NOMO-1 (cell line): ENCODE measurements at regions not wholly inside any gene's neighbourhood (a gene's known extent, or its start where the extent isn't known, plus 50 kb on each side); places are given as distances from the start of the nearest gene placed in this dataset.

Source experiments
- DNase-seq, 2 experiments: peaks; one replicate each; lab custom pipeline; 2025; ENCODE audit not compliant: unreplicated experiment in 2 of 2; lab: John Stamatoyannopoulos, UW

DNA sequence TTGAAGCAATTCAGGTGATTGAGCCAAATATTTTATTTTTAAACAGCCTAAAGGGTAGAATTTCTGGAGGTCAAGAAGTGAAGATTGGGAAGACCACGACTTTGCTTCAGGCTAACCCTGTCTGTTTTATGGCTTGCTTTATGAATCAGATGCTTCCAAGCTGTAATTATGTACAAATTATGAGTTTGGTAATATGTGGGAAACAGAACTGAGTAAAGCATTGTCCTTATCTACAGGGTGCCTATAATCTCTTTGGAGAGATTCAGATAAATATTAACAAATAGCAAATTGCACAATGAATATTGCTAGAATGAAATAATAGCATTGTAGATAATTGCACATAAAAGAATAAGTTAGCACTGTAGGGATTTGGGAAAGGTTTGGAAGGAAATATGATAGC is 539.4 kb upstream of the CDH2 start:
- no peak for DNase-seq

DNA sequence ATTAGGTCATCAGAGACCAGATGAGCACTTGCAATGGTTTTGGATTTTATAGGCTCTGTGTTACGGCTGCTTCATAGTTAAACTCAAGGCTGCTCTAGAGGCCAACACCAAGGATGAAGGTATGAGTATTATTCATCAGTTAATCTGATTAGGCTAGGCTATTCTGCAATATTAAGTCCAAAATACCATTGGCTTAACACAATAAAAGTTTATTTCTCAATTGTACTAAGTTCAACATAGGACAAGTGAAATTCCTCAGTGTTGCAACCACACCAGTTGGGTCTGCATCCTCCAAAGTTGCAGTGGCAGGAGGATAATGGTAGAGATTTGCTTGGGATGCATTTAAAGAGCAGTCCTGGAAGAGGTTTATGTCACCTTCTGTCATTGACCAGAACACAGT is 538.3 kb upstream of the CDH2 start:
- DNase-seq = no peak

DNA sequence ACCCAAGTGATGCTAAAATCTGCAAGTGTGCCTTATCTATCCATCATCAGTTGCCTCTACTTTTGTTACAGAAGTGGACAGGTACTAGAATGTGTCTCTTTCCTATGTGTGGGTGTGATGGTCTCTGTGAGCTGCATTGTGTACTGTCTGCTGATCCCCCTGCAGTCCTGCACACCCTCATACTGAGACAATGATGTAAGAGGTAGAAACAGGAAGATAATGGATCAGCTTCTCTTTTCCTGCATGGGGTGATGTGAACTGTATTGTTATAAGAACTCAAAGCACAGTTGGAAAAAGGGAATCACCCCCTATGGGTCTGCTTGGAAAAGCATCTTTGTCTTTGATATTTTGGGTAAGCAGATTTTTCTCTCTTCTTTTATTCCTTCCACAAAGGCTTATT is 537.6 kb upstream of the CDH2 start:
- DNase-seq = no peak

DNA sequence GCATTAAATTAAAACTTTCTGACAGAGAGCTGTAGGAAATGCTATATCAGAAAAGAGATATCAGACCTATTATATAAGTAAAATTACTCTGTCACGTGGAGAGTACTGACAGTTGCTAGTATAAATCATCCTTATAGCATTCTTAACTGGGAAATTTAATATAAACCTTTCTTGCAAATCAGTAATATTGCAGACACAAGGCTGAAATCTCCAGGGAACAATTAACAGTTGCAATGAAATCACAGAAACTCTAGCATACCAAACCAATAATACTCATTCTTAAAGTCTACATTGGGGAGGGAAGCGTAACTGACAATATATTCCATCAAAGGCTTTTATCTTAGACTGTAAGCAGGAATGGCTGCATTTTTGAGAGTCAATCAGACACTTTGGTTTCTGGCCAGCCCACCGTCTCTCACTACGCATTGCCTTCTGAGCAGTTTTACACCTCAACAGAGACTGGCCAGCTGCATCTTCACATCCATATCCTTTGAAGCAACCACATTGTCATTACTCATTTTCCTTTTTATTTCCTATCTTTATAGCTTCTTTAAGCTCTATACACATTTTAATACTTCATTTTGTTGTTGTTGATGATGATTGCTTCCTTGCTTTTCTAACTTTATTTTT is 536.0 kb upstream of the CDH2 start:
- DNase-seq = no peak

DNA sequence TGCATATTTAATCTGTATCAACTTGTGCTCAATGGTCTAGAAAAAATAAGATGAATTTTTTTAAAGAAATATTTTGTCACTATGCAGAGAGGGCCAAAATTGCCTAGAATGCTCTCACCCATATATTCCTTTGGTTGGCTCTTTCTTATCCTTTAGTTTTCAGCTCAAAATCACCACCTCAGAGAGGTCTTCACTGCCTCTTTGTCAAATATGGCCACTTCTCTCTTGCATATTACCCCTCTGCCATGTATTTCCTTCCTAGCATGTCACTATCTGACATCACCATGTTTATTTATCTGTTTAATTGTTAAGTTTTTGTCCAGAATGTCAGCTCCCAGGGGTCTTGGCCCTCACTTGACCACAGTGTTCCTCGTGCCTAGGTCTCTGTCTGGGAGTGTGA is 535.2 kb upstream of the CDH2 start:
- no peak for DNase-seq

DNA sequence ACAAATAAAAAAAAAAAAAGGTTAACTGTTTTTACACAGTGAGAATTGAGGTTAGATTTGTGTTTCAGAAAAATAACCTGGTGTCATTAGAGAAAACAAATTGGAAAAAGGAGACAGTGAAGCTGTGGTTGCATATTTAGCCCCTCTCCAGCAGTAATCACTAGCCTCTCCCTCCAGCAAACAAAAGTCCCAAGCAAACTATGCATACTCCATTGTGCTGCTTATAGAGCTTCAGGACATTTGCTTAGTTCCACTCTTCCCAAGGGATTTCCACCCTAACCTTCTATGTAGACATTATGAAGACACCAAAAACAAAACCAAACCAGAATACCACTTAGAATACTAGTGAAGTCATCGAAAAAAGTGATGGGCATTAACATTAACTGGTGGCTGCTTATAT is 534.2 kb upstream of the CDH2 start:
- DNase-seq = no peak

DNA sequence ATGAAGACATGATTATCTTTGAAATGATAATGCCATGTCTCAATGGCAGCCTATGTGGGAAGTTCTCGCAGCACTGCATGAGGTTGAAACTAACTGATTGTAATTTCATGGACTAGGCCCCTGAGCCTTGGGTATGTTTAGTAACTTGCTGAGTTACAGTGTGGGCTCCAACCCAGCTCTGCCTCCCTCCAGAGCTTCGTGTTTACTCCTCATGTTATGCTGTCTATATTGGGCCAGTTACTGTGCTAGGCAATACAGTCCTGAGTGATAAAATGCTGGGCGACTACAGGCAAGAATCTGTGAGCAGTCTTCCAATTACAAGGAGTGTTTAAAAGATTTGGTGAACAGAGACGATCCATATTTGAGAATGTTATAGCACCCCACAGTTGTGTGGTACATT is 530.1 kb upstream of the CDH2 start:
- no peak for DNase-seq

DNA sequence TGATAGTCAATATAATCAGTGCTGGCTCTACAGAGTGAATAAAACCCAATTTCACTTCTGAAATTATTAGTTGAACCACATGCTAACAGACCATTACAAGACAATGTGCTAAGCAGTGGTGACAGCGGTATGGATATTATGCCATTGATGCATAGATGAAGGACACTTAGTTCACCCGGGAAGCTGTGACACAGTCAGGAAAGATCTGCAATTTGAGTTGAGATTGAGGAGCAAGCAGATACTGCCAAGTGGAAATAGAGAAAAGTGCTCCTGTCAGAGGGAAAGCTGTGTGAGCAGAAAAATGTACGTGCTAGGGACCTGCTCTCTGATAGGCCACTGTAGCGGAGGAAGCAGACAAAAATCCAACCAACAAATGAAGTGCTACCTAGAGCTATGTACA is 529.5 kb upstream of the CDH2 start:
- no peak for DNase-seq

DNA sequence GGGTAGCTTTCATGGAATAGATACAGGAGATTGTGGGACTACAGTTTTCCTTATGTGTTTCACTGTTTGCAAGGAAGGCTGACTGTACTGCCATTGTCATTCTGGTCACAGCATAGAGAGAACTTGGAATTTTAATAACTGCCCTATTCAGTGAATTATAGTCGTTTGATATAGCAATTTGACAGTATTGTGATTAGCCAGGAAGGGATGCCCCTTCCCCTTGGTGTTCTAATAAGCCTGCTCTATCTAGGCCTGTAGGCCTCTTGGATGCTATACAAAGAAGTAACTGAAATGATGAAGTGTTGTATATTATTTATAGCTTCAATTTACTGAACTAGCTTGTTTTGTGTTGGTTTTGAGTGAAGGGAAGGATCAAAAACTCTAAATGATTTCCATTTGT is 528.6 kb upstream of the CDH2 start:
- no peak for DNase-seq

DNA sequence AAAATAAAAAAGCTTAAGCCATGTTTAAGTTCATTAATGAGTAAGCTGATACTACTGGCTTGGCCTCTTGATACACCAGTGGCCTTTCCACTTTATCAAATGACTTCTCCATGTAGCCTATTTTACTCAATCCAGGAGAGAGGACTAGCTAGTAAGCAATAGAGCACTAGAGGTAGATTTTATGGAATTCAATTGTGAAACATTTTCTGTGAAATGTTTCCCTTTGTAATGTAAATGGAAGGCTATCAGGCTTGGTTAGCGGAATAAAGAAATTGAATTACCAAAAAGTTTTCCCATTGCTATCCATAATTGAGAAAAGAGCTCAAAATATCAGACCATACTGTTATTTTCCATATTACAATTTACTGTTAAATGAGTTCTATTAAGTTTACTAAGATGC is 515.4 kb upstream of the CDH2 start:
- no peak for DNase-seq

DNA sequence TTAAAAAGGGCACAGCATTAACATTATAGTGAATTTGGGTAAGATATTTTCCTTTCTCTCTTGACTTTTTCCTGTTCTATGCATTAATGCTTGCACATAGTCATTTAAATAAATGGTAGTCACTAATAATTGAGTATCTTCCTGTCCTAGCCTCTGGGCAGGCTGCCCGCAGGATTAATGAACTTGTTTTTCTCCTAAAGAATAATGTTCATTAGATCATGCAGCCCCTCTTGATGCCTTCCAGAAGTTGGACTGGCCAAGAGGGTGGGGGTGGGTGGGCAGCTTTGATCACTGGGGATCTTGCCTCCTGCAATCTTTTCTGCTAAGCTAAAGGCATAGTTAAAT is 514.5 kb upstream of the CDH2 start:
- no peak for DNase-seq

DNA sequence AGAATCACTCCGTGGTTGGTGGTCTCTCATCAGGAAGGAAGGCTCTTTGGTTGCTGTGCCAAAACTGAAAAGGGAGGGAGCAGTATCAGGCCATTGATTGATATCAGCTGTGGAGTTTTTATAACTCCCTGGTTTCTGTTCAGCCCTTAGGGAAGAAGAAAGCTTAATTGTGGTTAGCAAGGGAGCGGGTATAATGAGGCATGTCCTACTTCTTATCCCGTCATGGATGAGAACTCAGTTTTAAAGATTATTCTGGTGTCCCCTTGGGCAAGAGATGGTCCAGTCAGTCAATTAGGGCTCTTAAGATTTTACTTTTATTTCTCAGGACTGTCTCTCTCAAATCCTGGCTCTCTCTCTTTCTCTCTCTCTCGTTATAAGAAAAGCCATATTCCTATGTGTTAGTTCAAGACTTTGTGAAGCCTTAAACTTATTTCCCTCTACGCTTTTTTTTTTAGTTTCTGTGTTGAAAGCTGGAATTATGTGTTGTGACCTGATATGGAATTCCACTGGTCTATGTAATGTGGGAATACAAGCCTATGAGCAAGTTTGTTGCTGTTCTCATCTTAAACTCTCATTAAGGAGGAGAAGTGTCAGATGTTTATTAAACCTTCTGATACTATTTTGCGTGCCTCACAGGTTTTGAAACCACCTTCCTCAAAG is 514.0 kb upstream of the CDH2 start:
- no peak for DNase-seq

DNA sequence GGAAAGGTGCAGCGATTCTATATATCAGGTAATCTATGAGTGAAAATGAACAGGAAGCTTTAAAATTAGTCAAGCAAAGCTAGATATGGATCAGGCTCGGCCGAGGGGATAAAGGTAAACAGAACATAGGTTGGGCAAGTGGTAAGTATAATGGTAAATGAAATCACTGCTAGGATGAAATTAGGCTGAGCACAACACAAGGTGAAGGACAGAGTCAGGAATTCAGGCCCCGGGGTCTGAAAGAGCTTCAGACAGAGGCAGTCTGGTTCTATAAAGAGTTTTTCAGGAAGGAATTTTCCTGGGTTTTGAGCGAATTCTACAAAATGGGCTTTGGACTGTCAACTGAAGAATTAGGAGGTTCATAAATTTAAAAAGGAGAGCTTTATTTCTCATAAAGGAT is 513.2 kb upstream of the CDH2 start:
- no peak for DNase-seq

DNA sequence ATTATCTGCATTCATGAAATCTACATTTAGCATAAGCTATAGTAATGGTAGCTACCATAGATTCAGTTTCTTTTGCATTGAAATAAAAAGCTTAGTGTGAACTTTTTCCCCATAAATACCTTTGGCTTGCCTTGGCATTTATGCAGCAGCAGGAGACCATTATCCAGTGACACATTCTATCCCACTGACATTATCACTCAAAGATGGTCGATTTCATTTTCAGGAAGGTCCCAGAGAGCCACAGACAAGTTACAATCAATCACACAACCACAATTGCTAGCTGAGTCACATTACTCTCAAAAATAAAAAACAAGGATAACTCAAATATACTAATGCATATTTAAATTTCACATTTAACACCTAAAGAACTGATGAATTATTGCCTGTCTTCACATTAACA is 512.7 kb upstream of the CDH2 start:
- no peak for DNase-seq

DNA sequence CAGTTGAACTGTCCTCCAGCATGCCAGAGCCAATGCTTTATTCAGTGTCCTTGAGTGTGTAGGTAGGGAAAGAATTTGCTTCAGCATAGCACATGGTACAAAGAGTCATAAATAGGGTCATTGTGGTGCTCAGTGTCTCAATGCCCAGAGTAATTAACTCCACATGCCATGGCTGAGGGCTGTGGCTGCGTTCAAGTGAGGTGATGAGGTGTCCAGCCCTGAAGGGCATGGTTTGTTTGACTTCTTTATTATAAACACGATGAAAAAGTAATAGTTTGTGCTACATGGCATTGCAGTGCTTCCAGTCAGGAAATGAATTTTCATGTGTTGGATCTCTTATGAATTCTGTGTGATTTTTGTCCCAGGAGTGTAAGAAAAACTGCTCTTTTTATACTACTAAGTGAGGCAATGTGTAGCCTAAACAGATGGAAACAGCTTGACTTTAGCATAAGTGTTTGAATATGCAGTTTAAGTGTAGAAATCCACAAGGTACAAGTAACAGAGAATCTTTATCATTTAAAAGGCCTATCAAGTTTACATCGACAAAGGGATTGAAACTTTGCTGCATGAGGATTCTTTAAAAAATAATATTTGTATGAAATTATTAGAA is 507.9 kb upstream of the CDH2 start:
- no peak for DNase-seq

DNA sequence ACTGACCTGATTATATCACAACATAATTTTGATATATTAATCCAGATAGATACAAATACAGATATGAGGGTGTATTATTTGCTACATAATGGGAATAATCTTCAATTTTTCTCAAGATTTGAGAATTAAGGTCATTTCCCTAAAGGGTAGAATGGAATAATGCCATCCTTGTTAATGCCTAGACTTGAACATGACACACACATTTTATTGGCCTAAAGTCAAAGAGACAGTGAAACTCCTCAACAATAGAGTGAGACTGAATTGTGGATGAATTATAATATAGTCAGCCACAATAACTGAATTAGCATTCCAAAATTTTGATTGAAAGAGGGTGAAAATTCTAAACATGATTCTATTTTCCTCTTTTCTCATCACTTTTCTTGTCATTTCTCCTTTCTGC is 506.0 kb upstream of the CDH2 start:
- DNase-seq = no peak

DNA sequence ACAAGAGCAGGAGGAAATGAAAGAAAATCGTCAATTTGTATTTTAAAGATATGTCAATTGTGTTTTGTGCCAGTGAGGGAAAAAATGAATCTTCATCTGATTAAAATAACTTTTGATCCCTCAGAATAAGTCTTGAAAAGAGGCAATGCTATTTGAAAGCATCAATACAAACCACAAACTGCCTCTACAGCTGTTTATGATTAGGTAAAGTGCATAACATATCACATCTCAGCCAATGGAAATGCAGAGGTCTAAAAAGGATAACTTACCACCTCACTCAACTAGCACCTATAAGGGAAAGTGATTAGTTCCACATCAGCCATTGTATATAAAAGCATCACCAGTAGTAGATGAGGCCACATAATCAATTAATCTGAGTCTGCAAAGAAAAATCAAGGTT is 492.2 kb upstream of the CDH2 start:
- DNase-seq = no peak

DNA sequence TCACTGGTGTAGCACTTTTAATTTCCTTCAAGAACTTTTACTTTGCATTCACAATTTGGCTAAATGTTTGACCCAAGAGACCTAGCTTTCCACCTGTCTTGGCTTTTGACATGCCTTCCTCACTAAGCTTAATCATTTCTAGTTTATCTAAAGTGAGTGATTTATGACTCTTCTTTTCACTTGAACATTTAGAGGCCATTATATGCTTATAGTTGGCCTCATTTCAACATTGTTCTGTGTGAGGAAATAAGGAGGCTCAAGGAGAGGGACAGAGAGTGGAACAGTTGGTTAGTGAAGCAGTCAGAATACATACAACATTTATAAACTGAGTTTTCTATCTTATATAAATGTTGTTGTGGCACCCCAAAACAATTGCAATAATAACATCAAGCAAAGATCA is 489.3 kb upstream of the CDH2 start:
- no peak for DNase-seq

DNA sequence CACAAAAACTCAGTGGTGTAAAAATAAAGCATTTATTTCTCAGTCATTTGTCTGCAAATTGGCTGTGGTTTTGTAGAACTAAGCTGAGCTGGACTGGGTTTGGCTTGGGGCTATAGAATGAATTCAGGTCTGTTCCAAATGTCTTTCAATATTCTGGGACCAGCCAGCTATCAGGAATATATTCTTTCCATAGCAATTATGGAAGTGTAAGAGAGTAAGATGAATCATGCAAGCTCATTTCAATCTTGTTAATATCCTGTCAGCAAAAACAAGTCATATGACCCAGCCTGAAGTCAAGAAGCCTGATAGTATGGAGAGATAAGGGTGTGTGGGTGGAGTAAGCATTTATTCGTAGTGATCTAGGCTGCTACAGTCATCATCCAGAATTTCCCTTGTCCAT is 481.0 kb upstream of the CDH2 start:
- no peak for DNase-seq

DNA sequence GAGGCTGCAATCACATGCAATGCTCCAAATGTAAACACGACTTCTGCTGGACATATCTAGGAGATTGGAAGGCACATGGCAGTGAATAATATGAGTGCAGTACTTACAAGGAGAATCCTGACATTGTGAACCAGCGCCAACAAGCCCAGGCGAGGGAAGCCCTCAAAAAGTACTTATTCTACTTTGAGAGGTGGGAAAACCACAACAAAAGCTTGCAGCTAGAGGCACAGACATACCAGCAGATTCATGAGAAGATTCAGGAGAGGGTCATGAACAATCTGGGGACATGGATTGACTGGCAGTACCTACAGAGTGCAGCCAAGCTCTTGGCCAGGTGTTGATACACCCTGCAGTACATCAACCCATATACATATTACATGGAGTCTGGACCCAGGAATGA is 475.7 kb upstream of the CDH2 start:
- no peak for DNase-seq

DNA sequence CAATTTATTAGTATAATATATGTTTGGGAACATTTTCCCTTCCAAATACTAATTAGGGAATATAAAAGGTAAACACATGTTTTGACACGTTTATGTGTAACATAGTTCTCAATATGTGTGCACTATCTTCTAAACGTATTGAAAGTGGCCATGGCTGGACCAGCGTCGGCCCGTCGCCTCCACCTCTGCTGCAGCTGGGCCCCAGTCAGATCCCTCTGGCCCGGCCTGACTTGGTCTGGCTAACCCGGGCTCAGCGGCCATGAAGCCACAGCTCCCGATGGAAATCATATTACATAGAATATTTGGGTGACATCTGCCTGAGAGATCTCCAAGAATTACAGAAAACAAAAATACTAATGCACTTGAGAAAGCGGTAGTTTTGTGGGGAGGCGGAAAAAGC is 474.4 kb upstream of the CDH2 start:
- DNase-seq = no peak

DNA sequence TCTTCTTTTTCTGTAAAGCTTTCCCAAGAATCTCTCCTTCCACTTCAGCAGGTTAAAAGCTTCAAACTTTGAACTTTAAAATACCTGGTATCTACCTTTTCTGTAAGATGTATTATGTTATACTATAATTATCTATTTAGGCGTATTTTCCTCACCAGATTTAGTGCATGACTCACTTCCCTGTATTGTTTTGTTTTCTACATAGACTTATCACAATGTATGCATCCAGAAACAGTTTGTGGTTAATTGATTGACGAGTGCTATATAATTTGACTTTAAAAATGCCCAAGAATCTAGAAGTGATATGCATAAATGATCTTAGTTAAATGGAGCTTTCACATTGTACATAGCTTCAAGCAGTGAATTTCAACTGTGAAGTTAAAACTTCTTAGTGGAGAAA is 473.9 kb upstream of the CDH2 start:
- no peak for DNase-seq

DNA sequence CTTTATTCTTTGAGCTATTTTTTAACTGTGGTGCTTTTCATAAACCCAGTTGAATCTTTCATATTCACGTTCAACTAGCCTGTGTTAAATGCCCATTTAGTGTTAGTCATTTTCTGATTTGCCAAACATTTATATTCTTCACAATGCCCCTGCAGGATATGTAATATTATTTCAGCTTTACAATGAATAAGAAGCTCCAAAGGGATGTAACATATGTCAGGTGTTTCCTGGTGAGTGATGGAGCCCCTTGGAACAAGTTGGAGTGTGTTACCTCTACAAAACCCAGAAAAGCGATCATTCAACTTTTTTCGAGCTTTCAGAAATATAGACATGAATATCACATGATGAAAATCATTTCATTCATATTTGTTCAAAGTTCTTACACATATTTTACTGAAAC is 471.0 kb upstream of the CDH2 start:
- no peak for DNase-seq
